ENCODE measurements at regions not wholly inside any gene's neighbourhood (a gene's known extent, or its start where the extent isn't known, plus 50 kb on each side); places are given as distances from the start of the nearest gene placed in this dataset.
"Not testable (repeated sequence)": the region's sequence is repeated elsewhere in the genome, so short reads cannot be mapped to it uniquely, and the experiment has no call there.

DNA sequence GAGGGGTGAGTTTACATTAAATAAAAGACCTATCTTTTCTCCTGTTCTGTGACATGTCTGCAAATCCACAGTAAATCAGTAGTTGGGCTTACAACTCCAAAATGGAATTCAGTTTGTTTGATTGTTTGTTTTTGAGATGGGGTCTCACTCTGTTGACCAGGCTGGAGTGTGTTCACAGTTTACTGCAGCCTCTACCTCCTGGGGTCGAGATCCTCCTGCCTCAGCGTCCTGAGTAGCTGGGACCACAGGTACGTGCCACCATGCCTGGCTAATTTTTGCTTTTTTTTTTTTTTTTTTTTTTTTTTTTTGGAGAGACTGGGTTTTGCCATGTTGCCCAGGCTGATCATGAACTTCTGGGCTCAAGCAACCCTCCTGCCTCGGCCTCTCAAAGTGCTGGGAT, 63.5 kb upstream of the ADPGK start:
- DNase-seq, result no peak
- H3K36me3 ChIP-seq, result no peaks in the 10 kb centered on the region
- H3K27me3 ChIP-seq, result peaks cover 2% of the 10 kb centered on the region
- H3K9me3 ChIP-seq, result no peaks in the 10 kb centered on the region
- no peak overlapping the region for H3K4me3 ChIP-seq (ENCODE audit: low read depth, low read length)
- no peaks in the 10 kb centered on the region for H3K4me1 ChIP-seq
- TF ChIP-seq, protein P1, sequence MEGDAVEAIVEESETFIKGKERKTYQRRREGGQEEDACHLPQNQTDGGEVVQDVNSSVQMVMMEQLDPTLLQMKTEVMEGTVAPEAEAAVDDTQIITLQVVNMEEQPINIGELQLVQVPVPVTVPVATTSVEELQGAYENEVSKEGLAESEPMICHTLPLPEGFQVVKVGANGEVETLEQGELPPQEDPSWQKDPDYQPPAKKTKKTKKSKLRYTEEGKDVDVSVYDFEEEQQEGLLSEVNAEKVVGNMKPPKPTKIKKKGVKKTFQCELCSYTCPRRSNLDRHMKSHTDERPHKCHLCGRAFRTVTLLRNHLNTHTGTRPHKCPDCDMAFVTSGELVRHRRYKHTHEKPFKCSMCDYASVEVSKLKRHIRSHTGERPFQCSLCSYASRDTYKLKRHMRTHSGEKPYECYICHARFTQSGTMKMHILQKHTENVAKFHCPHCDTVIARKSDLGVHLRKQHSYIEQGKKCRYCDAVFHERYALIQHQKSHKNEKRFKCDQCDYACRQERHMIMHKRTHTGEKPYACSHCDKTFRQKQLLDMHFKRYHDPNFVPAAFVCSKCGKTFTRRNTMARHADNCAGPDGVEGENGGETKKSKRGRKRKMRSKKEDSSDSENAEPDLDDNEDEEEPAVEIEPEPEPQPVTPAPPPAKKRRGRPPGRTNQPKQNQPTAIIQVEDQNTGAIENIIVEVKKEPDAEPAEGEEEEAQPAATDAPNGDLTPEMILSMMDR (IDR thresholded peaks at IDR 0.05; ENCODE audit: low read depth, low read length), result no peak

DNA sequence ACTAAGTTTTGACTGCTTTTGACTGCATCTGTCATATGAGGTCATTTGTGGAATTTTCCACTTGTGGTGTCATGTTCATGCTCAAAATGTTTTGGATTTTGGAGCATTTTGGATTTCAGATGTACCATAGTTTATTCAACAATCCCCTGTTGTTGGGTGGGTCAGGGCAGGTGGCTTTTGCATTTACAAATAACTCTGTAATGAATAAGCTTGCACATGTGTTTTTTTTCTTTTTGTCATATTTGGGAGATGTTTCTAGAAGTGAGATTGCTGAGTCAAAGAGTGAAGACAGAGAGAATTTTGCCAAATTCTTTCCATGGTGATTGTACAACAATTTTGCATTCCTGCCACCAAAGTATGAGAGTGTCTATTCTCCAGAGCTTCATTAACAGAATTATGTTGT, 62.4 kb upstream of the ADPGK start:
- Histone ChIP-seq H3K4me3 (ENCODE audit: low read depth, low read length) (no peak overlapping the region), H3K36me3 (no peaks in the 10 kb centered on the region), H3K4me1 (no peaks in the 10 kb centered on the region), H3K27me3 (no peaks in the 10 kb centered on the region; the same call in 1 of the 2 replicates), H3K9me3 (no peaks in the 10 kb centered on the region)
- DNase-seq, result no peak
- TF ChIP-seq, protein P1 (IDR thresholded peaks at IDR 0.05; ENCODE audit: low read depth, low read length), result no peak

DNA sequence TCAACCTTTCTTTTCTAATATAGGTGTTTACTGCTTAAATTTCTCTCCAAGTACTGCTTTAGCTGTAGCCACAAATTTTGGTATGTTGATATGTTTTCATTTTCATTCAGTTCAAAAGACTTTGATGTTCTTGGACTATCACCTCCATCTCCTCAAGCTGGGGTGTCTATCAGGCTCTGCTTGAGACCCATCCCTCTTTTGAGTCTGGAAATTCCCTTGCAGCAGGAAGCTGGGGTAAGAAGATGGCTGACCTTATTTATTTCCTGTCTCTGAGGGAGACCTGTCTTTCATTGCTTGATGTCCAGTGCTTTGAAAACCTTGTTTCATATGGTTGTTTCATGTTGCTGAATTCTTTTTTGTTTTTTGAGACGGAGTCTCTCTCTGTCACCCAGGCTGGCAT, 60.5 kb upstream of the ADPGK start:
- DNase-seq, result no peak
- Histone ChIP-seq H3K27me3 (peaks cover 9% of the 10 kb centered on the region; the same call in 1 of the 2 replicates), H3K4me3 (ENCODE audit: low read depth, low read length) (no peak overlapping the region), H3K9me3 (no peaks in the 10 kb centered on the region), H3K36me3 (no peaks in the 10 kb centered on the region), H3K4me1 (no peaks in the 10 kb centered on the region)
- TF ChIP-seq, protein P1 (IDR thresholded peaks at IDR 0.05; ENCODE audit: low read depth, low read length), result no peak

DNA sequence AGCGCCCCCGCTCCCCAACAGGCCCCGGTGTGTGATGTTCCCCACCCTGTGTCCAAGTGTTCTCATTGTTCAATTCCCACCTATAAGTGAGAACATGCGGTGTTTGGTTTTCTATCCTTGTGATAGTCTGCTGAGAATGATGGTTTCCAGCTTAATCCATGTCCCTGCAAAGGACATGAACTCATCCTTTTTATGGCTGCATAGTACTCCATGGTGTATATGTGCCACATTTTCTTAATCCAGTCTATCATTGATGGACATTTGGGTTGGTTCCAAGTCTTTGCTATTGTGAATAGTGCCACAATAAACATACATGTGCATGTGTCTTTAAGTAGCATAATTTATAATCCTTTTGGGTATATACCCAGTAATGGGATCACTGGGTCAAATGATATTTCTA, 59.8 kb upstream of the ADPGK start:
- not testable (repeated sequence) for DNase-seq; H3K4me3 ChIP-seq (ENCODE audit: low read depth, low read length); H3K36me3 ChIP-seq; H3K9me3 ChIP-seq; H3K4me1 ChIP-seq
- H3K27me3 ChIP-seq, result peaks cover 12% of the 10 kb centered on the region

DNA sequence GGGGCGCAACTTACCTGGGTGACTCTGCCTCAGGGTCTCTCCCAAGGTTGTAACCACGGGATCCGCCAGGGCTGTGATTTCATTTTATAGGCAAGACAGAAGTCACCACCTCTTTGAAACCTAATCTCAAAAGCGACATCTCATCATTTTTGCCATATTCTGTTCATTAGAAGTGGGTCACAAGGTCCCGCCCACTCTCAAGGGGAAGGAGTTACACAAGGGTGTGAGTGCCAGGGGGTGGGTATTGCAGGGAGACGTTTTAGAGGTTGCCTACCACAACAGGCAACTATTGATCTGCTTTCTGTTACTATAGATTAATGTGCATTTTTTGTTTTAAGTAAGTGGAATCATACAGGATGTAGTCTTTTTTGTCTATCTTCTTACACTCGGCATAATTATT, 56.6 kb upstream of the ADPGK start:
- TF ChIP-seq, protein P1 (IDR thresholded peaks at IDR 0.05; ENCODE audit: low read depth, low read length), result no peak
- no peaks in the 10 kb centered on the region for H3K36me3 ChIP-seq
- H3K4me1 ChIP-seq, result no peaks in the 10 kb centered on the region
- no peak overlapping the region for H3K4me3 ChIP-seq (ENCODE audit: low read depth, low read length)
- DNase-seq, result no peak
- H3K27me3 ChIP-seq, result peaks cover 12% of the 10 kb centered on the region
- H3K9me3 ChIP-seq, result no peaks in the 10 kb centered on the region

DNA sequence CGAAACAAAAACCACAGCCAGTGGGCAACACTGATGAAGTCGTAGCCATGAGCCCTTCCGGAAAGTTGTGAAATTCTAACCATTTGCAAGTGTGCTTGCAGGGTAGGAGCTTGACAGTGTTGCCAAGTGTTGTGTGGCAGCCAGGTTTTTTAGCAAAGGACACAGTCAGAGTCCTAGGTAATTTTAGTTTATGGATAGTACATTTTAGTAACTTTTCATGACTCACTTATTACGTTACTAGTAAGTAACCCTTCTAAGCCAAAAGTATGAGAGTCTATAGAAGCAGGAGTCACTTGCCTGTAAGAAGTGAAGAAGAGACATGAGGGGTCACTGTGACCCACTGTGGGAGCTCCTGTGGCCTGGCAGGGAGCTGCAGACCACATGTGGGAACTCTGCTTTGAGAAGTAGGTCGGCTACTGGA, 54.8 kb upstream of the ADPGK start:
- Histone ChIP-seq H3K4me3 (ENCODE audit: low read depth, low read length) (no peak overlapping the region), H3K4me1 (no peaks in the 10 kb centered on the region), H3K9me3 (no peaks in the 10 kb centered on the region), H3K27me3 (peaks cover 12% of the 10 kb centered on the region), H3K36me3 (no peaks in the 10 kb centered on the region)
- no peak for DNase-seq
- TF ChIP-seq, protein P1 (IDR thresholded peaks at IDR 0.05; ENCODE audit: low read depth, low read length), result no peak

Data from BE2C (cell line).